GM21381 (cell line): ENCODE measurements at regions not wholly inside any gene's neighbourhood (a gene's known extent, or its start where the extent isn't known, plus 50 kb on each side); places are given as distances from the start of the nearest gene placed in this dataset.
A peak's percentile ranks its signal among the peaks of the same experiment; 100 is the strongest.

Source experiments
- ATAC-seq: cut with Tn5 transposase; IDR thresholded peaks from one replicate; pipeline ENCODE4 v1.9.1; 2021; ENCODE audit warnings: mild to moderate bottlenecking, moderate library complexity; ENCODE audit not compliant: unreplicated experiment

GRCh38 chr3:177524742-177525141 lies 327.5 kb upstream of the TBL1XR1 start:
- no peak for ATAC-seq

- no peak for ATAC-seq
These were observed 328.1 kb upstream of the TBL1XR1 start for GRCh38 chr3:177525414-177525813.

GRCh38 chr3:177525987-177526712 lies 328.9 kb upstream of the TBL1XR1 start:
- no peak for ATAC-seq

- no peak for ATAC-seq
These were observed 329.9 kb upstream of the TBL1XR1 start for GRCh38 chr3:177527182-177527581.

GRCh38 chr3:177528306-177529070 lies 331.2 kb upstream of the TBL1XR1 start:
- no peak for ATAC-seq

- no peak for ATAC-seq
These were observed 331.8 kb upstream of the TBL1XR1 start for GRCh38 chr3:177529071-177529550.

GRCh38 chr3:177529716-177530335 lies 332.5 kb upstream of the TBL1XR1 start:
- ATAC-seq = no peak

- no peak for ATAC-seq
These were observed 333.6 kb upstream of the TBL1XR1 start for GRCh38 chr3:177530908-177531307.

- ATAC-seq = no peak
These were observed 339.6 kb upstream of the TBL1XR1 start for GRCh38 chr3:177536873-177537272.

- no peak for ATAC-seq
These were observed 340.3 kb upstream of the TBL1XR1 start for GRCh38 chr3:177537612-177538011.

- no peak for ATAC-seq
These were observed 340.9 kb upstream of the TBL1XR1 start for GRCh38 chr3:177538048-177538749.

GRCh38 chr3:177538750-177539730 lies 341.8 kb upstream of the TBL1XR1 start:
- peak; percentile 80 for ATAC-seq

GRCh38 chr3:177541541-177541940 lies 344.3 kb upstream of the TBL1XR1 start:
- no peak for ATAC-seq

GRCh38 chr3:177545964-177546363 lies 348.7 kb upstream of the TBL1XR1 start:
- ATAC-seq = no peak

GRCh38 chr3:177547711-177548350 lies 350.5 kb upstream of the TBL1XR1 start:
- no peak for ATAC-seq

- ATAC-seq = no peak
These were observed 353.4 kb upstream of the TBL1XR1 start for GRCh38 chr3:177550667-177551066.

GRCh38 chr3:177551431-177551836 lies 354.2 kb upstream of the TBL1XR1 start:
- ATAC-seq = no peak

- no peak for ATAC-seq
These were observed 354.8 kb upstream of the TBL1XR1 start for GRCh38 chr3:177552051-177552450.

- no peak for ATAC-seq
These were observed 355.7 kb upstream of the TBL1XR1 start for GRCh38 chr3:177553012-177553411.
